ENCODE measurements at regions not wholly inside any gene's neighbourhood (a gene's known extent, or its start where the extent isn't known, plus 50 kb on each side); places are given as distances from the start of the nearest gene placed in this dataset.

- TF ChIP-seq CTCF (conservative IDR thresholded peaks at IDR 0.05) = no peak
- no peak for TF ChIP-seq EZH2 (IDR thresholded peaks at IDR 0.05; ENCODE audit: low read depth)
These were observed 291.5 kb upstream of the EYS start for GRCh38 chr6:65998544-65998943.

Measured in PC-9 (cell line).